Stimulated activated naive CD4-positive, alpha-beta T cell treated with Interleukin-2 at 50 U/mL for 16 hours (primary cell): ENCODE measurements at regions not wholly inside any gene's neighbourhood (a gene's known extent, or its start where the extent isn't known, plus 50 kb on each side); places are given as distances from the start of the nearest gene placed in this dataset.
"Not testable (repeated sequence)": the region's sequence is repeated elsewhere in the genome, so short reads cannot be mapped to it uniquely, and the experiment has no call there.

Experiments used
- DNase-seq: peaks from one replicate; lab custom pipeline; 2025; lab: John Stamatoyannopoulos, UW

DNA sequence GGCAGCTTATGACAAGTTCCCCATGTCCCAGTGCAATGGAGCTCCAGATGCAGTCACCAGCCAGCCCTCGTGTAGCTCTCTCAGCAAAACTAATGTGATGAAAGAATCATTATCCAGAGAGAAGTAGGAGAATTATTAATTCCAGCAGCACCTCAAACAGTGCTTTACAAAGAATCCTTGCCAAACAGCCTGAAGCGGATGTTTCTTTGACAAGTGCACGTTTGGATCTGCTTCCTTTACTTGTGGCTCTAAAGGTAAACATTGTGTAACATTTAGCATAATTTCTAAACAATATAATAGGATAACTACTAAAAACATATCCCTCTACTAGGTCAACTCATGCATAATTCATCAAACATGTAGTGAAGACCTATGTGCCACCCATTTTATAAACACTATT, 197.0 kb downstream of the FAM181B start:
- no peak for DNase-seq

DNA sequence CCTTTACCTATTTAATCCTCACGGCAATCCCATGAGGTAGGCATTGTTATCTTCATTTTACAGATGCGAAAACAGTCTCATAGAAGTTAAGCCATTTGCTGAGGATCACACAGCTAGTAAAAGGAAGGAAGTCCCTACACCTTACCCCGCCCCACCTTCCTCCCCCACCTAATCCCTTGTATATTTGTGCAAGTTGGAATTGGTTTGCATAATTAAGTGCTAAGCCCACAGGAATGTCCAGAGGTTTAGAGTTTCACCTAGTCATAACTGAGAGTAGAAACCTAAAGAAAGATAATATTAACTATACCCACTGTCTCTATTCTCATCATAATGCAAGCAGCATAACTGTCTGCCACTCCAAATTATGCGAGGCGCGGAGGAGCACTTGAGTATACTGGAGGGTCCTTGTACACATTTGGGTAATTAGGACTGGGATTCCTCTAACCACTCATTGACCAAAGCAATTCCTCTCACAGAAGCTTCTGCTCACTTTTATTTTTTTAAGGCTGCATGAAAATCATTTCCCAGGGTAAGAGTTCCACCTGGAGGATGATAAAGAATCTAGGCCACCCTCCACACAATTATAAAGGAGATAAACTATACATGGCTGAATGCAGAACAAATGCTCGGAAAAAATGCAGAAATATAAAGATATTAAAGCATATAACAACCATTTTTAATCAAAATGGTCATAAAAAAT, 199.9 kb downstream of the FAM181B start:
- DNase-seq: no peak

DNA sequence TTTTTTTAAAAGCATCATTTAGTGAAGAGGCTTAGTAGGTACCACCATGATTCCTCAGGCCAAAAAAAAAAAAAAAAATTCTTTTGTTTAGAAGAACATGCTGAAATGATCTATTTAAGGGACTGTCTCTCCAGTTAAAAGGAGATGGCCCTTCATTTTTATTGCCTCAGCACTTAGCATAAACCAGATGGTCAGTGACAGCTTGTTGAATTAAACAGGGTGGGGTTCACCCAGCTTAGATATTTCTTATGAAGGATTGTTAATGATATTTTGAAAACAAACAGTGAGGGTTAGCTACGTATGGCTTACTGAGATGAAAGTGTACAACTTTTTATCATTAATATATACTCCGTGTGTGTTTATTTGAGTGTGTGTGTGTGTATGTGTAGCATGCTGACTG, 203.7 kb downstream of the FAM181B start:
- no peak for DNase-seq

DNA sequence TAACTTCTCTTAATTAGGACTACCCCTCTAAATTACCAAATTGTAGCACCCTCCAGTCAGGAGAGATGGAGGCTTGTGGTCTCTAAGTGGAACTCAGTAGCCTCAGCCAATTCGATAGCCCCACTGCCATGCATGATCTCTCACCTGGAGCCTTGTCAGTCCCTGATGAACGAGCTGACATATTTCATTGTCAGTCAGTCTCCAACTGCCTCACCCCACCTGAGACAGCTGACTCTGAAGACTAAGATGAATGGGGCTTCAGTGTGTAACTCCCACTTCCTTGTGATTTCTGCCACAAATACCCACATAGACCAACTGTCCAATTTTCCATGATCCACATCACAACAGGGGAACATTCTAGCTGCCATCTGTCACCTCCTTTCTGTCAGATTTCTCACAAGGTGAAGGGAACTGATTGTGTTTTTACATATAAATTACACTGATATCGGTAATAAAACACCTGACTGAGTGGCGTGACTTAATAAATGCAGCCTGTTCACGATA, 206.5 kb downstream of the FAM181B start:
- no peak for DNase-seq

DNA sequence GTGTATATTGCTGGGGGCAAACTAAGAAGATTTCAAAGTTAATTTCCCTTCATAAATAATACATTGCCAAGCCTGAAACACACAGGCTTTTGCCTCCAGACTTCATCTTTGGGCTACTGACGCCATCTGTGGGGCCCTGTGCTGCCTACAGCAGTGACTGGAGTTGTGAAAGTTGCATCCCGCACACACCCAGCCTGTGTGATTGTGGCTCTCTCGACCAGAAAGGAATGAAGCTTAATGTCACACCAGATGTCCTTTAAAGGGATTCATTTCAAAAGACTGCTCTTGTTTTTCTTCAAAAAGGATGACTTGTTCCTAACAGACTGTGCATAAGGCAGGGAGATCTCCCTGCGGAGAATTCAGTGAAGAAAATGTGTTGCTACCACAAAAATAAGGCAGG, 210.5 kb downstream of the FAM181B start:
- no peak for DNase-seq

DNA sequence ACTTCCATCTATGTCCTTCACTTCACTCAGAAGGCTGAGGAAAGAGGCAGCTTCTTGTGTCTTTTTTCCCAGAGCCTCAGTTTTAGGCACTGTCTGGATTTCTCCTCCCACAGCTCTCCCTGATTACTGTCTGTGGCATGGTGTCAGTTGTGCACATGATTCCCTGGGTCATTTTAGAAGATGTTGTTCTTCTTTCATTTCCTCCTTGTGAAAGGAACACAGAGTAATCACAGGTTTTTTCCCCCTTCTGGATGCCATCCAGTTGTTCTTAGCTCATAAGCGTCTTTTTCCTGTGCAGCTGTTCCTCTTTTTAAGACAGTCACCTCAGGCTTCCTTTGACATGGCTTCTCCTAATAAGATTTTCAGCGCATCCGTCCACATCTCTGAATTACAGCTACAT, 212.2 kb downstream of the FAM181B start:
- DNase-seq: no peak

DNA sequence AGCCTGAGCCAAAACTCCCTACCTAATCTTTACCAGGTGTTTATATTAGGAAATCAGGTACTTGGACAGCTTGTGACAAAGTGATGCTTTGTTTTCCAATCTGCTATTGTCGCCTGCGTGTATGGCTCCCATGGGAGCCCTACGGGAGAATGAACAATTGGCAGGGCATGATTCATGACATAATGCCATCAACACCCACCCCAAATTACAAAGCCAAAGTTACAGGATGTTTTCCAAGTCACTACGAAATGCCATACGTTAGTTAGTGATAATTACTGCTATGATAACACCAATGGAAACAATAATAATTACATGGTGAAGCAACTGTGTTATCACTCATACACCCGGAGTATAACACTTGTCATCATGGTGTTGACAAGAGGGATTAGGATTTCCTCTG, 226.4 kb downstream of the FAM181B start:
- DNase-seq: no peak

DNA sequence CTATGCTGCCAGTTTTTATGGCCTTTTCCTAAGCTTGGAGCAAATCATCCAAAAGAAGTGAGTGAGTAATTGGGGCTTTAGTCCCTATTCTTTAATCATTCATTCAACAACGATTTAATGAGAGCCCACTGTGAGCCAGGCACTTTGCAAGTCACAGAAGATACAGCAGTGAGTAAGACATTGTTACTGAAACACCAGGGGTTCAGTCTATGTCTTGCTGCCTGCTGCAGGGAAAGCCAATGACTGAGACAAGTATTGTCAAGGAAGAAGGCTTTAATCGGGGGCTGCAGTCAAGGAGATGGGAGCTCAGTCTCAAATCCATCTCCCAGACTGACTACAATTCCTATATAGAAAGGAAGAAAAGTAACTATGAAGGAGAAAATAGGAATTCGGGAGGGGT, 228.3 kb downstream of the FAM181B start:
- no peak for DNase-seq

DNA sequence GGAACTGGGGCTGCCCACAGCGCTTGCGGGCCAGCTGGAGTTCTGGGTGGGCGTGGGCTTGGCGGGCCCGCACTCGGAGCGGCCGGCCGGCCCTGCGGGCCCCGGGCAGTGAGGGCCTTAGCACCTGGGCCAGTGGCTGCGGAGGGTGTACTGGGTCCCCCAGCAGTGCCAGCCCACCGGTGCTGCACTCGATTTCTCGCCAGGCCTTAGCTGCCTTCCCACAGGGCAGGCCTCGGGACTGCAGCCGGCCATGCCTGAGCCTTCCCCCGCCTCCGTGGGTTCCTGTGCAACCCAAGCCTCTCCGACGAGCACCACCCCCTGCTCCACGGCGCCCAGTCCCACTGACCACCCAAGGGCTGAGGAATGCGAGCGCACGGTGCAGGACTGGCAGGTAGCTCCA, 232.5 kb downstream of the FAM181B start:
- not testable (repeated sequence) for DNase-seq

DNA sequence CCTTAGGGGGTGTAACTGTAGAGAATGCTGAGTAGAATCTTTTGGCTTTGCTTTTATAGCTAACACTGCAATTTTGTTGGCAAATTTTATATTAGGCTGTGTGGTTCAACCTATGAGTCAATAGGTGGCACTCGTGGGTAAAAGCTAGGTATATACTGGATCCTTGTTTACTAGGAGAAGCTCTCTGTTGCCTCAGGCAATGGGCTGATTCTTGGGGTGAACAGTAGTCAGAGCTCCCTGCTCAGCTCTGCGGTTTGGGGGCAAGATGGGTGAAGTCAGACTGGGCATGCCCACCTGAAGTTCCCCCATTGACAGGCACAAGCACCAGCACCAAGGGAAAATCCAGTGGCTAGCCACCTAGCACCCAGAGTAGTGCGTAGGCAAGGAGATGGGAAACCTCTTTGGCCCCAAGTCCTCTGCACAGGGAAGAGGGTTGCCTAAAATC, 238.7 kb downstream of the FAM181B start:
- no peak for DNase-seq

DNA sequence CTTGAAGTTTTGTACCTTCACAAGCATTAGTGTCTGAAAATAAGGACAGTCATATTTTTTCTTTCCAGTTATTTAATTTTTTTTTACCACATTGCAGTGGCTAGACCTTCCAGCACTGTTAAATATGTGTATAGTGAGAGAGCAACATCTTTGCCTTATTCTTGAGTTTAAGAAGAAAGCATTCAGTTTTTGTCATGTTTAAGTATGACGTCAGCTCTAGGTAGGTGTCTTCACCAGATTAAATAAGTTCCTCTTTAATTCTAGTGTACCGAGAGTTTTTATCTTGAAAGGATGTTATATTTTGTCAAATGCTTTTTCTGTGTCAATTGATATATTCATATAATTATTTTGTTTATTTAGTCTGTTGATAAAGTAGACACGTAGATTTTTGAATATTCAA, 258.8 kb downstream of the FAM181B start:
- no peak for DNase-seq

DNA sequence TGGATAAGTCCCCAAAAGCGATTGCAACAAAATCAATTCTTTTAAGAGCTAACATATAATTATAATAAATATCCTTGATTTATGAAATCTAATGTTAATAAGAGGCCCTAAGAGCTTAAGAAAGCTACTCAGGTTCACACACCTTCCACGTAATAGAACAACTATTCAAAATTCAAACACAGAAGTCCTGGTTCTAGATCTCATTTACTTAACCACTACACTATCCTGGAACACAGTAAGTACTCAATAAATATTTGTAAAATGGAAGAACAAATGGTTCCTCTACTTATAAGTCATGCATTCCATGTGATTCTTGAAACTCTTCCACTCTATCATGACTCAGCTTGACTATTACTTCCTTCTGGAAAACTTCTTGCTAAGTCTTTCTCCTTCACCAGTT, 268.2 kb downstream of the FAM181B start:
- DNase-seq: no peak

DNA sequence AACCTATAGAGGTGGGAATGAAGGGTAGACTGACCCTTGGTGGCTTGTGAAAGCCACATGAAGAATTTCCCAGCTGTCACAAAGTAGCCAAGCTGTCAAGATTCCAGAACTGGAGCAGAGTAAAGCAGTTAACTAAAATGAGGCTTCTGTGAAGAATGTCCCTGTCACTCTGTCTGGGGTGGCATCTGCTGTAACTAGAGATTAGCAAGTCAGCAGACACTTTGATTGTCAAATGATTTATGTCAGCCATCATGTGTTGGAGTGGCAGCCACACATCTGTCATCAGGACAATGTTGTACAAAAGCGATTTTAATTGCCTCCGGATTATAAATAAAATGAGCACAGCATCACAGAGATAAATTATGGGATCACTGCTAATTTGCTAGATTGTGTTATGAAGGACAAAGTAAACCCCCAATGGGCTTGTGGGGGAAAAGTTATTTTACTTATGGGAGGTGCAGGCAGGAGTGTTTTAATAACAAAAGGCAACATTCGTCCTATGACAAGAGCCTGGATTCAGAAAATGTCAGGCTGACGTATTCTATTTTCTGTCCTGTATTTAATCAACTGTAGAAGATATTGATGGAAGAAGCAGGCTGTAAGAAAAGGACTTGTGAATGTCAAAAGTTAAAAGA, 270.9 kb downstream of the FAM181B start:
- no peak for DNase-seq

DNA sequence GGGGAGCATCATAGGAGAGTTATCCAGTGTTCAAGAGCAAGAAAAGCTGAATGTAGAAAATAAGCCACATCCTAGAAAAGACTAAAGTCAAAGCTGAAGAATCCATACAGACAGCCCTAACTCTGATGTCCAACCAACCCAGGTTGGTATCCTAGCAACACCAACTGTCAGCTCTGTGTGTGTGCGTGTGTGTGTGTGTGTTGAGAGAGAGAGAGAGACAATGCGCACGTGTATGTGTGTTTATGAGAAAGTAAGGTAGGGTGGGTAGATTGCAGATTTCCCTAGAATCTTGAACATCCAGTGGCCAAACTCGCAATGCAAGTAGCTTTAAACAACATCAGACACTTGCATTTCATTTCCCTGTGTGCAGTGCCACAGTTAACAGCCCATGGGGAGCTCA, 274.9 kb downstream of the FAM181B start:
- DNase-seq: no peak

DNA sequence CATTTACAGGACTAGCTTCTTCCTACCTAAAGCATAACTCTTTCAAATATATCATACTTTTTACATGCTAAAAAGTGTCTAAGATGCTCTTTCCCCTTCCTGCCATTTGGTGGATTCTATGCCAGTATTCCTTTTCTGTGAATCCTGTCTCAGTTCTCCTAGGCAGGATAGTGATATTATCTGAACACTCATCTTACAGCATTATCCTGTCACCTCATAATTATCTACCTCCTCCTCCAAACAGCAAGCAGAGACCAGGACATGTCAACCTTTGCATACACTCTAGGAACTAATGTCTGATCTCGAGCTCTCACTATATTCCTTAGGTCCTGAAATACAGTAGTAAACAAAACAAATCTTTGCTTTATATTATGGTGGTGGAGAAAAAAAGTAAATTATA, 275.5 kb downstream of the FAM181B start:
- no peak for DNase-seq

DNA sequence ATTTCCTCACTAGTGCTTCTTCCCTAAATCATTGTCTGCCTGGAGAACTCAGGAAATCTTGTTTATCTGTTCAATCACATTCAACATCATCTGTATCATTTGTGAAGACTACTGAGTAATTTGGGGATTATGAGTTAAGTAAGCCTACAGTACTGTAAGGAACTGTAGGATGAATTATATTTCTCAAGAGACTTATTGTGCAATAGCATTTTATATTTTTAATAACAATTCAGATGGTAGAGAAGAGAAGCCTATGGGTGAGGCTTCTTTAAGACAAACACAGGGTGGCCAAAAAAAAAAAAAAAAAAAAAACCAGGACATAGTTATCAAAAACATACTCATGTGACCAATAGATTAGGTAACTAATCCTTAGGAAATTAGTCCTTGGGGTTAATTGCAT, 282.7 kb downstream of the FAM181B start:
- no peak for DNase-seq

DNA sequence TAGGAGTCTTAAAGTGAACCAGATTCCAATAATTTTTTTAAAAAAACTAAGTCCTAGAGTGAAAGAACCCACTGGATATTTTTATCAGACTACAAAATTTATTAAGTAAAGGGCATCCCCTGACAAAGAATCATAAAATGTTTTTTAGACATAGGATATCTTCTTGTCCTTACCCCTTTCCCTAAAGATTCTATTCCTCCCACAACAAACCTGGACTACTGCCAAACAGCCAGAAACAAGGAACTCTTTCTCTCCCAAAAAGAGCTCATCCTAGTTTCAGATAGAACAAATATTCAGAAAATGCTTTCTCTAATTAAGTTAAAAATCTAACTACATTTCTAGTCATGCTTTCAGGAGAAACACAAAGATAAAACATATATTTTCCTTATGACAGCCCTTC, 327.1 kb downstream of the FAM181B start:
- no peak for DNase-seq

DNA sequence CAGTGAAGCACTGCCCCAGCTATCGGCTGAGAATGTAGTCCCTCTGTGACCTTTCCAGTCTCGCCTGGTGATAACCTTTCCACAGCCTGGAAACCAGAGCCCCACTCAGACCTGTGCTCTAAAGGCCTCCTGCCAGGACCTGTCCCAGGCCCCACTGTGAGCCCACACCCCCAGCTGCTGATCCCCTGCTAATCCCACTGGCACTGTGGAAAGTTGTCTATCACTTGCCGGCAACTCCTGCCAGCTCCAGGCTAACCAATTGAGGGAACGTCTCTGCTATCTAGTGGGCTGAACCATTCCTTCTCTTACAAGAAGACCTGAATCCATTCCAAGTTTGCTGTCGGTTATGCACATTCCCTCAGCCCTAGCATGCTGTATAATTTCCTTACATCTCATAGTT, 328.2 kb downstream of the FAM181B start:
- no peak for DNase-seq

DNA sequence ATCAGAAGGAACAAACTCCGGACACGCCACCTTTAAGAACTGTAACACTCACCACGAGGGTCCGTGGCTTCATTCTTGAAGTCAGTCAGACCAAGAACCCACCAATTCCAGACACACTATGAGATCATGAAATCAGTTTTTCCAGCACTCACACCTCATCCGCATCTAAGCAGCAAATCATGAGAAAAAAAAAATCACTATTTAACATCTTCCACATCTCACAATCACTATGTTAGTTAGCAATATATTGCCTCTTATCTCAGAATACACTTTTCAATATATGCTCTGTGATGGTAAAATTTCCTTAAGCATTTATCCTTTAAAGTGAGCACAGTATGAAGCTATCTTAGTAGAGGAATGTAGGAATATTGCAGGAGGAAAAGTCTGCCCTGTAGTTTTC, 328.7 kb downstream of the FAM181B start:
- DNase-seq: no peak

DNA sequence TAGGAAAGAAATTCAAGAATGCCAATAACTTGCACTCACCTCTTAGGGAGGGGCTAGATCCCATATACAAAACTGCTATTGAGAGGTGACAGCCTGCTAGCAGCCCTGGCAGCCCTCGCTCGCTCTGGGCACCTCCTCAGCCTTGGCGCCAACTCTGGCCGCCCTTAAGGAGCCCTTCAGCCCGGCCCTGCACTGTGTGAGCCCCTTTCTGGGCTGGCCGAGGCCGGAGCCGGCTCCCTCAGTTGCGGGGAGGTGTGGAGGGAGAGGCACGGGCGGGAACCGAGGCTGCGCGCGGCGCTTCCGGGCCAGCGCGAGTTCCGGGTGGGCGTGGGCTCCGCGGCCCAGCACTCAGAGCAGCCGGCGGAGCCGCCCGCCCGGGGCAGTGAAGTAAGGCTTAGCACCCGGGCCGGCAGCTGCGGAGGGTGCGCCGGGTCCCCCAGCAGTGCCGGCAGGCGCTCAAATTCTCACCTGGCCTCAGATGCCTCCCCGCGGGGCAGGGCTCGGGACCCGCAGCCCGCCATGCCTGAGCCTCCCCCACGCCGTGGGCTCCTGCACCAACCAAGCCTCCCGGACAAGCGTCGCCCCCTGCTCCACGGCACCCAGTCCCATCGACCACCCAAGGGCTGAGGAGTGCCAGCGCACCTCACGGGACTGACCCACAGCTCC, 329.9 kb downstream of the FAM181B start:
- no peak for DNase-seq

DNA sequence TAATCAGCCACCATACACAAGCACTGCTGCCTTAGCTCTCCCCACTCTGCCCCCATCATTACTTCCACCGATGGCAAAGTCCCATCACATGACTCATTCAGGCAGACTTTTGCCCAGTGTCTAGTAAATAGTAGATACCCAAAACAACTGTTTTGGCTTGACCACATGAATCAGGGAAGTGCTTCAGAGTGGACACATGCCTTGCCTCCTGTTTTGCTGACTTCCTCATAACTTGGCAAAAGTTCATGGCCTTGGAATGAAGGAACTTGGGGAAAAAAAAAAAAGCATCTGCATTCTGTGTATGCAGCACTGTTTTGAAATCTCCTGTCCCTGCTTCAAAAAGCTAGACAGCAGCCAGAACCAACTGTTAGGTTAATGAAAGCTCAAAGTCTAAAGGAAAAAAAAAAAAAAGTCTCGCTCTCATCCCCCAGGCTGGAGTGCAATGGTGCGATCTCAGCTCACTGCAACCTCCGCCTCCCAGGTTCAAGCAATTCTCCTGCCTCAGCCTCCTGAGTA, 335.3 kb downstream of the FAM181B start:
- DNase-seq: no peak

DNA sequence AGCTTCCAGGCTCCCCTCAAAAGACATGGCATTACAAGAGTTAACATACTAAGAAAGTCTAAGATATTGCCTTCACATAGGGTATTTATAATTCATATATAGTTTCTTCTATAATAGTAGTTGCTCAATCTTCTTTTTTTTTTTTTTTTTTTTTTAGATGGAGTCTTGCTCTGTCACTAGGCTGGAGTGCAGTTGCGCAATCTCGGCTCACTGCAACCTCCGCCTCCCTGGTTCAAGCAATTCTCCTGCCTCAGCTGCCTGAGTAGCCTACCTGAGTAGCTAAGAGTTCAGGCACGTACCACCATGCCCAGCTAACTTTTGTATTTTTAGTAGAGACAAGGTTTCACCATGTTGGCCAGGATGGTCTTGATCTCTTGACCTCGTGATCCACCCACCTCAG, 337.0 kb downstream of the FAM181B start:
- not testable (repeated sequence) for DNase-seq

DNA sequence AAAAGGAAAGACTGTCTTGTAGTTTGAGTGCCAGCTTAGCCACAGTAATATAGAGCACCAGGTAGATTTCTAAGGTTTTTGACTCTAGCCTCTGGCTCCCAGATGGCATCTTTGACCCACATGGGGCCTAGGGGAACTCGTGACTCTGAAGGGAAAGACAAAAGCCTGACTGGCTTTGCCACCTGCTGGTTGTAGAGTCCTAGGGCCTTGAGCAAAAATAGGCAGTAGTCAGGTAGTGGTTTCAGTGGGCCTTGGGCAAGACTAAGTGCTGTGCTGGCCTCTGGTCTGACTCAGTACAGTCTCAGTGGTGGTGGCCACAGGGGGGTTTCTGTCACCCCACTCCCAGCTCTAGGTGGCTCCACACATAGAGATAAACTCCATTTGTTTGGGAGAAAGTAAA, 349.4 kb downstream of the FAM181B start:
- DNase-seq: no peak
